Trophoblast cell (in vitro differentiated cells and primary cell): ENCODE measurements at regions not wholly inside any gene's neighbourhood (a gene's known extent, or its start where the extent isn't known, plus 50 kb on each side); places are given as distances from the start of the nearest gene placed in this dataset.
"Not testable (repeated sequence)": the region's sequence is repeated elsewhere in the genome, so short reads cannot be mapped to it uniquely, and the experiment has no call there.

Experiments
- DNase-seq, 2 donors: peaks; one replicate each; pipeline ENCODE4 v3.0.0-alpha.2; 2016
- H2AFZ ChIP-seq: 2 replicates; pipeline ENCODE4 v1.6.1; 2013; ENCODE audit warnings: low read length, moderate library complexity, mild to moderate bottlenecking; ENCODE audit not compliant: insufficient read depth, poor library complexity
- H2AK5ac ChIP-seq: 2 replicates; pipeline ENCODE4 v1.6.1; 2013; ENCODE audit warnings: mild to moderate bottlenecking, low read length
- H2BK120ac ChIP-seq: 2 replicates; pipeline ENCODE4 v1.6.1; 2013; ENCODE audit warnings: low read length, mild to moderate bottlenecking, moderate library complexity; ENCODE audit not compliant: insufficient read depth, poor library complexity
- H2BK12ac ChIP-seq: 2 replicates; pipeline ENCODE4 v1.6.1; 2013; ENCODE audit warnings: mild to moderate bottlenecking, low read length, moderate library complexity
- H2BK5ac ChIP-seq: 2 replicates; pipeline ENCODE4 v1.6.1; 2013; ENCODE audit warnings: low read length, low read depth, moderate library complexity, mild to moderate bottlenecking; ENCODE audit not compliant: poor library complexity
- H3K14ac ChIP-seq: 2 replicates; pipeline ENCODE4 v1.6.1; 2013; ENCODE audit warnings: mild to moderate bottlenecking, low read length
- H3K18ac ChIP-seq: 2 replicates; pipeline ENCODE4 v1.6.1; 2013; ENCODE audit warnings: mild to moderate bottlenecking, low read length
- H3K23ac ChIP-seq: 2 replicates; pipeline ENCODE4 v1.6.1; 2013; ENCODE audit warnings: low read length
- H3K27ac ChIP-seq: 2 replicates; pipeline ENCODE4 v1.5.1; 2013; ENCODE audit warnings: low read depth, mild to moderate bottlenecking, inconsistent platforms, low read length, moderate library complexity
- H3K27me3 ChIP-seq: 2 replicates; pipeline ENCODE4 v1.6.1; 2013; ENCODE audit warnings: inconsistent platforms, mild to moderate bottlenecking, low read length, moderate library complexity; ENCODE audit not compliant: insufficient read depth
- H3K36me3 ChIP-seq, 2 experiments: 1 replicate in 1 of 2; 2 replicates in 1 of 2; pipeline ENCODE4 v1.6.1; 2013; ENCODE audit warnings: low read length in 2 of 2, mild to moderate bottlenecking in 2 of 2, moderate library complexity in 1 of 2; ENCODE audit not compliant: insufficient read depth in 2 of 2, control insufficient read depth in 1 of 2
- H3K4ac ChIP-seq: 2 replicates; pipeline ENCODE4 v1.6.1; 2013; ENCODE audit warnings: low read depth, mild to moderate bottlenecking, low read length, moderate library complexity
- H3K4me1 ChIP-seq, 2 experiments: 1 replicate in 1 of 2; 2 replicates in 1 of 2; pipeline ENCODE4 v1.6.1; 2013; ENCODE audit warnings: low read length in 2 of 2, mild to moderate bottlenecking in 2 of 2, moderate library complexity in 1 of 2; ENCODE audit not compliant: insufficient read depth in 2 of 2, control insufficient read depth in 1 of 2
- H3K4me2 ChIP-seq: 2 replicates; pipeline ENCODE4 v1.6.1; 2013; ENCODE audit warnings: inconsistent platforms, mild to moderate bottlenecking, low read length, moderate library complexity
- H3K4me3 ChIP-seq: 2 replicates; pipeline ENCODE4 v1.5.1; 2013; ENCODE audit warnings: mild to moderate bottlenecking, low read depth, low read length, inconsistent platforms
- H3K79me1 ChIP-seq: one replicate; pipeline ENCODE4 v1.6.1; 2013; ENCODE audit warnings: low read length
- H3K79me2 ChIP-seq: 2 replicates; pipeline ENCODE4 v1.6.1; 2013; ENCODE audit warnings: low read length, mild to moderate bottlenecking; ENCODE audit not compliant: control insufficient read depth, insufficient read depth, poor library complexity
- H3K9ac ChIP-seq: 2 replicates; pipeline ENCODE4 v1.6.1; 2013; ENCODE audit warnings: mild to moderate bottlenecking, low read length
- H3K9me3 ChIP-seq: 2 replicates; pipeline ENCODE4 v1.6.1; 2013; ENCODE audit warnings: low read depth, mild to moderate bottlenecking, control low read depth, inconsistent platforms, low read length; ENCODE audit not compliant: insufficient read depth
- H4K12ac ChIP-seq: 2 replicates; pipeline ENCODE4 v1.6.1; 2013; ENCODE audit warnings: low read depth, mild to moderate bottlenecking, low read length, moderate library complexity
- H4K8ac ChIP-seq: 2 replicates; pipeline ENCODE4 v1.6.1; 2013; ENCODE audit warnings: low read depth, mild to moderate bottlenecking, low read length, moderate library complexity
- H4K91ac ChIP-seq: one replicate; pipeline ENCODE4 v1.6.1; 2013; ENCODE audit warnings: low read depth, mild to moderate bottlenecking, low read length, moderate library complexity
- WGBS: extraction: QIAGEN DNeasy Blood & Tissue Kit; methylation state at CpG from one replicate; pipeline ENCODE4 v1.1.7; 2013; ENCODE audit warnings: missing lambda C conversion rate; ENCODE audit not compliant: insufficient read length, insufficient coverage; ENCODE audit errors: extremely low coverage; 5-methylcytosine and 5-hydroxymethylcytosine counted together

- Histone ChIP-seq H4K12ac (no peak overlapping the region), H3K4ac (no peak overlapping the region), H3K79me2 (no peaks in the 10 kb centered on the region), H3K14ac (no peak overlapping the region), H2BK5ac (no peak overlapping the region), H2AK5ac (no peak overlapping the region), H4K91ac (no peak overlapping the region), H2AFZ (no peak overlapping the region), H3K27me3 (no peaks in the 10 kb centered on the region), H3K18ac (no peak overlapping the region), H3K79me1 (no peaks in the 10 kb centered on the region), H2BK12ac (no peak overlapping the region), H3K9ac (no peak overlapping the region), H3K27ac (no peak overlapping the region), H4K8ac (no peak overlapping the region), H3K36me3 (no peaks in the 10 kb centered on the region), H3K4me2 (no peak overlapping the region), H2BK120ac (no peak overlapping the region), H3K23ac (no peak overlapping the region), H3K4me1 (no peaks in the 10 kb centered on the region), H3K4me3 (no peak overlapping the region), H3K9me3 (no peaks in the 10 kb centered on the region)
- no CpG with 5 or more reads among the region's 1 CpG for WGBS
- no peak for DNase-seq
Observed at GRCh38 chr2:225757248-225757647, 357.7 kb downstream of the NYAP2 start.

- Histone ChIP-seq H3K4me1 (no peaks in the 10 kb centered on the region), H4K91ac (no peak overlapping the region), H3K27me3 (no peaks in the 10 kb centered on the region), H3K14ac (no peak overlapping the region), H3K79me2 (no peaks in the 10 kb centered on the region), H3K4me2 (no peak overlapping the region), H3K9ac (no peak overlapping the region), H2AFZ (no peak overlapping the region), H3K36me3 (no peaks in the 10 kb centered on the region), H3K18ac (no peak overlapping the region), H4K8ac (no peak overlapping the region), H3K4me3 (no peak overlapping the region), H3K23ac (no peak overlapping the region), H2BK5ac (no peak overlapping the region), H3K9me3 (no peaks in the 10 kb centered on the region), H3K79me1 (no peaks in the 10 kb centered on the region), H2BK12ac (no peak overlapping the region), H2AK5ac (no peak overlapping the region), H3K27ac (no peak overlapping the region), H2BK120ac (no peak overlapping the region), H4K12ac (no peak overlapping the region), H3K4ac (no peak overlapping the region)
- no peak for DNase-seq
- WGBS: no CpG with 5 or more reads among the region's 4 CpGs
Observed at GRCh38 chr2:225756198-225756597, 356.7 kb downstream of the NYAP2 start.

- Histone ChIP-seq H3K9me3 (peaks cover 2% of the 10 kb centered on the region), H3K36me3 (no peaks in the 10 kb centered on the region), H4K8ac (no peak overlapping the region), H2BK5ac (no peak overlapping the region), H2AK5ac (no peak overlapping the region), H3K4me2 (no peak overlapping the region), H2BK120ac (no peak overlapping the region), H3K27ac (no peak overlapping the region), H3K4me3 (no peak overlapping the region), H3K4ac (no peak overlapping the region), H3K4me1 (no peaks in the 10 kb centered on the region), H3K14ac (no peak overlapping the region), H2AFZ (no peak overlapping the region), H3K79me1 (no peaks in the 10 kb centered on the region), H4K12ac (no peak overlapping the region), H3K79me2 (no peaks in the 10 kb centered on the region), H3K27me3 (no peaks in the 10 kb centered on the region), H2BK12ac (no peak overlapping the region), H3K9ac (no peak overlapping the region), H3K18ac (no peak overlapping the region), H3K23ac (no peak overlapping the region), H4K91ac (no peak overlapping the region)
- no CpG with 5 or more reads among the region's 2 CpGs for WGBS
- DNase-seq: no peak
Observed at GRCh38 chr2:225748609-225749008, 349.1 kb downstream of the NYAP2 start.

DNA sequence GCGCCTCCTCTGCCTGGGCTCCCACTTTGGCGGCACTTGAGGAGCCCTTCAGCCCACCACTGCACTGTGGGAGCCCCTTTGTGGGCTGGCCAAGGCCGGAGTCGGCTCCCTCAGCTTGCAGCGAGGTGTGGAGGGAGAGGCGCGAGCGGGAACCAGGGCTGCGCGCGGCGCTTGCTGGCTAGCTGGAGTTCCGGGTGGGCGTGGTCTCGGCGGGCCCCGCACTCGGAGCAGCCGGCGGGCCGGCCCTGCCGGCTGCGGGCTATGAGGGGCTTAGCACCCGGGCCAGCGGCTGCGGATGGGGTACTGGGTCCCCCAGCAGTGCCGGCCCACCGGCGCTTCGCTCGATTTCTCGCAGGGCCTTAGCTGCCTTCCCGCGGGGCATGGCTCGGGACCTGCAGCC, 344.5 kb downstream of the NYAP2 start:
- not testable (repeated sequence) for H3K36me3 ChIP-seq, H3K9me3 ChIP-seq, H4K8ac ChIP-seq, H3K14ac ChIP-seq, H4K12ac ChIP-seq, H3K18ac ChIP-seq, H3K23ac ChIP-seq, H3K9ac ChIP-seq, H2BK120ac ChIP-seq, H2AK5ac ChIP-seq, H2BK12ac ChIP-seq, H3K4me3 ChIP-seq, H3K4me2 ChIP-seq, DNase-seq, H4K91ac ChIP-seq, H3K79me1 ChIP-seq, H3K4me1 ChIP-seq, H2AFZ ChIP-seq, H3K27ac ChIP-seq, H3K79me2 ChIP-seq, H3K4ac ChIP-seq, H2BK5ac ChIP-seq, H3K27me3 ChIP-seq
- WGBS: no CpG with 5 or more reads among the region's 35 CpGs
